Ramos (cell line): ENCODE measurements at regions not wholly inside any gene's neighbourhood (a gene's known extent, or its start where the extent isn't known, plus 50 kb on each side); places are given as distances from the start of the nearest gene placed in this dataset.
"Not testable (repeated sequence)": the region's sequence is repeated elsewhere in the genome, so short reads cannot be mapped to it uniquely, and the experiment has no call there.

Source experiments
- in situ Hi-C: fragments of 300-500 bp; cut with MboI; formaldehyde crosslinking; loops from one replicate; pipeline ENCODE4 v1.14.3; 2022; ENCODE audit warnings: low sequenced_read_pairs; ENCODE audit not compliant: unreplicated experiment

DNA sequence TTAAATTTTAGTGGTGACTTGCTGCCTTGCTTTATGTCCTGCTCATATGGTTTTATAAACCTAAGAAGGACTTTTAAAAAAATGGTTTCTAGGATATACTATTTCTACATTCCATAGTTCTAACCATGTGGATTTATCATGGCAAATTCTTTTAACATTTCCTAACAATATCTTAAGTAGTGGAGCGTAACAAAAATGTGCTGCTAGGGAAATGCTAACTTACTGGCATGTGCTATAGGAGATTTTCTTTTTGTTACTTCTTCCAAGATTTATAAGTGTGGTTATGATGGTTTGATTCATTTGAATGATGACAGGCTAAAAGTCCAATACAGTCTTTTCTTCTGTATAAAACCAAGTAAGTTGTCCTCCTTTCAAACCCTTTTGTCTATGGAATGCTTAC is 713.7 kb downstream of the SLITRK1 start:
- in situ Hi-C loops = no loop called here

- in situ Hi-C loops = no loop called here
Measured at GRCh38 chr13:83167203-83167602, 715.1 kb downstream of the SLITRK1 start.

- in situ Hi-C loops = no loop called here
Measured at GRCh38 chr13:83166550-83166949, 715.7 kb downstream of the SLITRK1 start.

DNA sequence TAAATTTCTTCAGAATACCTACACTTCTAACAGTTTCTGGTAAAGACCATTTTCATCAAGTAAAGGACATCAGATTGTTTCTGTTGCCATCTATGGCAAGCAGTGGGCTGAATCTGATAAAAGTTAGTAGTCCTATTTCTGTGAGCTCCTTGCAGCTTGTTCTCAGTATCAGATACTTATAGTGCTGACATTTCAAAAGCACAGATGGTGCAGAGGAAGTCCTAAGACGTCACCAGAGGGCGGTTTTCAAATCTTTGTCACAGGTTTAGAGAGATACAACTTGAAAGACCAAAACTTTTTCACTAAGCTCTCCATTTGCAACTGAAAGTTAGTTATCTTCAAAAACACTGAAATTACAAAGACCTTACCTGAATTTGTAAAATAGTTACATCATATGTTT is 719.8 kb downstream of the SLITRK1 start:
- in situ Hi-C loops = no loop called here

DNA sequence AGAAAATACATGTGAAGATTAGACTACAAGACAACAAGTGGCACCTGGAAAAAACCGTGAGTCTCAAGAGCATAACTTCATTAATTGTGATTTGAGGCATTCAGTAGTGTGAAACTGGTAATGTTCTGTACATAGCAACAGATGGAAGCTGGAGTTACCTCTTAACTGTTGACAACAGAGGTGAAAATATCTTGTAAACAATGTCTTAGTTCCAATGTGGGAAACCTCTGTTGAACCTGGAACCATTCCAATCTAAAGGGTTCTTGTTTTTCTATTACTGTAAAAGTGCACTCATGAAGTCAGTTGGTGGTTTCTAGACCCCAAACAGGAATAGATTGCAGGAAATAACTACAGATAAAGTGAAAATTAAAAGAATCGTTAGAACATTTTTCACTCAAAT is 728.4 kb downstream of the SLITRK1 start:
- in situ Hi-C loops = no loop called here

DNA sequence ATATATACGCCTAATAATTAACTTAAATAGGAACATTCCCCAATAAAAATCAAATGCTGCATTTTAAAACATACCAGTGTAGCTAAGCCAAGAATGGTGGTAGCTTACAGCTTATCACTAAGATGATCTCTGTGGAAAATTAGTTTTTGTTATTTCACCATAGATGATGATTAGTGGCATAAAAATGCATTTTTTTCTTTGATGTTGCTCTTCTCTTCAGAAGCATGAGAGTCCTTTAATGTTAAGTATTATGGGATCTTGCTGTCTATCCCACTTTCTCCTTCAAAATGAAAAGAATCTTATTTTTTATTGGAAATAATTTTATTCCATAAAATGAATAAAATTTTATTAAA is 731.0 kb downstream of the SLITRK1 start:
- in situ Hi-C loops = no loop called here

- in situ Hi-C loops = no loop called here
Measured at GRCh38 chr13:83150616-83151307, 731.5 kb downstream of the SLITRK1 start.

DNA sequence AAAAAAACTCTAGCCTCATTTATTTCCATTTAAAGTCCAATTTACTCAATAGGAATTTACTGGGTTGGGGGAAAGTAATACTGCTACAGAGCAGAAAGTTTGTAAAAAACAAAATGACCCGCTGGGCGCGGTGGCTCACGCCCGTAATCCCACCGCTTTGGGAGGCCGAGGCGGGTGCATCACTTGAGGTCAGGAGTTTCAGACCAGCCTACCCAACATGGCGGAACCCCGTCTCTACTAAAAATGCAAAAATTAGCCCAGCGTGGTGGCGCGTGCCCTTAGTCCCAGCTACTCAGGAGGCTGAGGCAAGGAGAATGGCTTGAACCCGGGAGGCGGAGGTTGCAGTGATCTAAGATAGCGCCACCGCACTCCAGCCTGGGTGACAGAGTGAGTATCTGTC is 745.6 kb downstream of the SLITRK1 start:
- in situ Hi-C loops = no loop called here

DNA sequence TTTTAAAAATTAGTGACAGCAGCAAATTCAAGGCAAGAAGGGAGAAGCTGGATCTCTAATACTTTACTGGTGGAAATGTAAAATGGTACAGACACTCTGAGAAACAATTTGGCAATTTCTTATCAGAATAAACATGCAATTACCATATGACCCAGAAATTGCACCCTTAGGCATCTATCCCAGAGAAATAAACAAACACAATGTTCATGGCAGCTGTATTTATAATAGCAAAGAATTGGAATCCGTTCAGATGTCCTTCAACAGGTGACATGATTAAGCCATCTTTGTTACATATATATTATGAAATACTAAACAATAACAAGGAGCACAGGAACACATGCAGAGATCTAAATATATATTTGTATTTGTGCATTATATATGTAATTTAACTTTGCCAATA is 756.5 kb downstream of the SLITRK1 start:
- in situ Hi-C loops = no loop called here

DNA sequence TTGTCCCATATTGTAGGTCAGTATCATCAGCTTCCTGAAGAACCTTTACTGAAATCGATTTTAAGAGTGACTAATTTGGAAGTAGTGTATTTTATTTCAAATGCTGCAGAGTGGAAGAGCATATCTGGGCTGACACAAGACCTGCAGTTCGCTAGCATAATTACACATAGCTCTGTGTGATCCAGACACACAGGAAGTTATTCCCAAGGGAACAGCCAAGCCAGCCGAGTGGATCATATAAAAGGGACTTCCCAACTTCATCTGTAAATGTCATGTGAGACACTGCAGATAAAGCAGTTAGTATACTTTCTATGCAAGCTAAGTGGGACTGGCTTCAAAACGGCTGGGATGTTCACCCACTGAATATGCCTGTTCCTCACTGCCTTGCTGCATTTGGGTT is 760.4 kb downstream of the SLITRK1 start:
- in situ Hi-C loops = no loop called here

GRCh38 chr13:83117046-83117445 is 765.2 kb downstream of the SLITRK1 start:
- in situ Hi-C loops = no loop called here

DNA sequence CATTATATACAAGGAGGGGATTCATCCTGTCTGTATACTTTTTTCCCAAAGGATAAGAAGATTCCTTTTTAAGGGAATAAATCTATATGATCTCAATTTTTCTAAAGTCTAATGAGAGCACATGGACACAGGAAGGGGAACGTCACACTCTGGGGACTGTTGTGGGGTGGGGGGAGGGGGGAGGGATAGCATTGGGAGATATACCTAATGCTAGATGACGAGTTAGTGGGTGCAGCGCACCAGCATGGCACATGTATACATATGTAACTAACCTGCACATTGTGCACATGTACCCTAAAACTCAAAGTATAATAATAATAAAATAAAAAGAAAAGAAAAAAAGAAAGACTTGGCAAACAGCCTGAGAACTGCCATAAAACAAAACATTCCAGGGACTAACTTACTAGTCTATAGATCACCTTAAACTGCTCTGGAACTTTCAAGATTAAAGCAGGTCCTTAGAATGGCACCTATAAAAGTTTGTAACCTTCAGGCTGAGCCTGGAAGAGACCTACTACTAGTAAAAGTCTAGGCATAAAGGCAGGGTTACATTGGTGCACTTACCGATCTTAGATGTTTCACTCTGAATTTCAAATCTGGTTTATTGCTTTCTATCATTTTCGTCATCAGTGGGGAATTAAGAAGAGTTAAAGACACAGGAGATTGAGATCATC is 780.6 kb downstream of the SLITRK1 start:
- in situ Hi-C loops = not testable (repeated sequence)

- in situ Hi-C loops = no loop called here
Measured at GRCh38 chr13:83100237-83100636, 782.0 kb downstream of the SLITRK1 start.

- in situ Hi-C loops = no loop called here
Measured at GRCh38 chr13:83088858-83089257, 793.4 kb downstream of the SLITRK1 start.

DNA sequence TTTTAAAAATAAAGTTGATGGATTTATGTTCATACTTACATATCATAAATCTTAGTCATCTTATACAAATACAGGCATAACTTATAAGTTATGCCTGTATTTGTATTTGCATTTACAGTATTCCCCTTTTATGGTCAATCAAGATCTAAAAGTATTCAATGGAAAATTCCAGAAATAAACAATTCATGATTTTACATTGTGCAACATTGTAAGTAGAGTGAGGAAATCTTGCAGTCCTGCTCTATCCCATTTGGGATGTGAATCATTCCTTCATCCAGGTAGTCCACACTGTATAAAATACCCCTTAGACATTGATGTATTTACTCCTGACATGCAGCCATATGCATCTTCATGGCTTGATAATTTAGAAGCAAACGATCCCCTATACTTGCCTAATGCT is 795.3 kb downstream of the SLITRK1 start:
- in situ Hi-C loops = no loop called here

- in situ Hi-C loops = no loop called here
Measured at GRCh38 chr13:83086088-83086487, 796.2 kb downstream of the SLITRK1 start.

- in situ Hi-C loops = no loop called here
Measured at GRCh38 chr13:83085186-83085900, 796.9 kb downstream of the SLITRK1 start.

- in situ Hi-C loops = no loop called here
Measured at GRCh38 chr13:83077499-83077898, 804.8 kb downstream of the SLITRK1 start.

GRCh38 chr13:83073930-83074329 is 808.3 kb downstream of the SLITRK1 start:
- in situ Hi-C loops = not testable (repeated sequence)

DNA sequence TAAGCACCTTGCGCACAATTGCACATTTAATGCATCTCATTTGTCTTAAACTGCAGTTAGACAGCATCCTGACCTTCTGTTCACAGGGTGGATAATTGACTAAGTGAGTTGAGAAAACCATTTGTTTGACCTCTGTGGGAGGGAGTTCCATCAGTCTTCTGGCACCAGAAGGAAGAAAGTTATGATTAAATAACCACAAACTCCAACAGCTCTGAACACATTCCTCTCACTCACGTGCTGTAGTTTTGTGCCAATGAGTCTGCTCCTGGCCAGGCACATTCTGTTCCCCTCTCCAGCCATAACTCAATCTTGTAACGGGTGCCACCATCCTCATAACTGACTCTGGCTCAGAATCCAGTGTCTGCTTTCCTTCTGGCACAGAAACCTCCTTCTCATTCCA is 817.2 kb downstream of the SLITRK1 start:
- in situ Hi-C loops = no loop called here

- in situ Hi-C loops = no loop called here
Measured at GRCh38 chr13:83057119-83057518, 825.2 kb downstream of the SLITRK1 start.

DNA sequence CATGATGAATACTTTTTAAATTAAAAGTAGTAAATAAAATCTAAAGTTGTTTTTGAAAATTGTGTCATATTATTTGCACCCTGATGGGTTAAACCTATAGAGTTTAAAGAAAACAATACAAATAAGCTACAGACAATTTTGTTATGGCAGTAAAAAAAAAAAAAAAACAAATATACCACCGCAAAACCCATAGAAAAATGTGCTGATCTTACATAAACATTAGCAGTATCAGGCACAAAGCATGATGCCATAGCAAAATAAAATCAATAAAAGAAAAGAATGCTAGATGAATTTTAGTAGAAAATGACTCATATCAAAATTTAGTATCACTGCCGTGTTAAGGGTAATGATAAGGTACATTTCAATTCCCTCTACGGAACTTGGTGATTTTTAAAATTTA is 826.0 kb downstream of the SLITRK1 start:
- in situ Hi-C loops = no loop called here
